ENCODE measurements at regions not wholly inside any gene's neighbourhood (a gene's known extent, or its start where the extent isn't known, plus 50 kb on each side); places are given as distances from the start of the nearest gene placed in this dataset.

DNA sequence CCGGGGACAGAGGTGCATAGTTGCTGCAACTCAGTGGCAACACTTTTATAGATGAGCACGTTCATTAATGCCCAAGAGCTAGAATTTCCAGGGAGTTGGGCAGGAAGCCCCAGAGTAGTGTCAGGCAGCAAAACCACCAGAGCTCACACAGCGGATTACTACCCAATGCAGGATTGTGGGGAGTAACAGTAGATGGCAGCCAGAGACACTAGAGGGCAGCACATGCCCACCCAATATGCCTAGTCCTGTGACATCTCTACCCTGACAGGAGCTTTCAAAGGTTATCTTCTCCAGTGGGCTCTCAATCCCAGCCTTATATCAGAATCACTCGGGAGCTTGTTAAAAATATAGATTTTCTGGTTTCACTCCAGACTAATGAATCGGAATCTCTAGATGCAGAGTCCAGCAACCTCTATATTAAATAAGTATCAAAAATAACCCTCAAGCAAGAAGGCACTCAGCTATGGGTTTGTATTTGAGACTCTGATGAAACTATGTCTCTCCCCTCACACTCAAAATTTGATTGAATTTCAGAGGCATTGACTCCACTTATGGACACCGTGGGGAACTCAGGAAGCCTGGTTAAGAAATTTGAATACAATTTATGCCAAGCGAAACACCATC, 58.4 kb upstream of the PHF24 start:
- no peak for TF ChIP-seq POLR2AphosphoS5 (IDR thresholded peaks at IDR 0.05)
- TF ChIP-seq, protein P1, sequence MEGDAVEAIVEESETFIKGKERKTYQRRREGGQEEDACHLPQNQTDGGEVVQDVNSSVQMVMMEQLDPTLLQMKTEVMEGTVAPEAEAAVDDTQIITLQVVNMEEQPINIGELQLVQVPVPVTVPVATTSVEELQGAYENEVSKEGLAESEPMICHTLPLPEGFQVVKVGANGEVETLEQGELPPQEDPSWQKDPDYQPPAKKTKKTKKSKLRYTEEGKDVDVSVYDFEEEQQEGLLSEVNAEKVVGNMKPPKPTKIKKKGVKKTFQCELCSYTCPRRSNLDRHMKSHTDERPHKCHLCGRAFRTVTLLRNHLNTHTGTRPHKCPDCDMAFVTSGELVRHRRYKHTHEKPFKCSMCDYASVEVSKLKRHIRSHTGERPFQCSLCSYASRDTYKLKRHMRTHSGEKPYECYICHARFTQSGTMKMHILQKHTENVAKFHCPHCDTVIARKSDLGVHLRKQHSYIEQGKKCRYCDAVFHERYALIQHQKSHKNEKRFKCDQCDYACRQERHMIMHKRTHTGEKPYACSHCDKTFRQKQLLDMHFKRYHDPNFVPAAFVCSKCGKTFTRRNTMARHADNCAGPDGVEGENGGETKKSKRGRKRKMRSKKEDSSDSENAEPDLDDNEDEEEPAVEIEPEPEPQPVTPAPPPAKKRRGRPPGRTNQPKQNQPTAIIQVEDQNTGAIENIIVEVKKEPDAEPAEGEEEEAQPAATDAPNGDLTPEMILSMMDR (IDR thresholded peaks at IDR 0.05) = peak; percentile 65 to 85 (median 80)
- no peak for TF ChIP-seq POLR2A (IDR thresholded peaks at IDR 0.05)
- no peak for TF ChIP-seq EP300 (IDR thresholded peaks at IDR 0.05)

All from upper lobe of left lung (tissue), 4 donors.